ENCODE measurements at regions not wholly inside any gene's neighbourhood (a gene's known extent, or its start where the extent isn't known, plus 50 kb on each side); places are given as distances from the start of the nearest gene placed in this dataset.
A peak's percentile ranks its signal among the peaks of the same experiment; 100 is the strongest.
"Not testable (repeated sequence)": the region's sequence is repeated elsewhere in the genome, so short reads cannot be mapped to it uniquely, and the experiment has no call there.

DNA sequence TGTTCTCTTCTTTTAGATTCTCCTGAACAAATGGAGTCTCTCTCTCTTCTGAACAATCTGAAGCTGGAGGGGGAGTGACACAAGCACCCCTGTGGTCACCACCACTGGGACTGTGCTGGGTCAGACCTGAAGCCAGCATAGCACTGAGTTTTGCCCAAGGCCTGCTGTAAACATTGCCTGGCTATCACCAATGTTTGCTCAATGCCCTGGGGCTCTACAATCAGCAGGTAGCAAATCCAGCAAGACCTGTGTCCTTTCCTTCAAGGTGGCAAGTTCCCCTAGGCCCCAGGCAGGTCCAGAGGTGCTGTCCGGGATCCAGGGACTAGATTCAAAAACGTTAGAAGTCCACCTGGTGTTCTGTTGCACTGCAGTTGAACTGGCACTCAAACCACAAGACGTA is 282.8 kb upstream of the PROX1 start:
- Histone ChIP-seq H3K9me2 (replicated peaks; ENCODE audit: insufficient read depth, low read length) (no peaks in the 10 kb centered on the region), H3K4me3 (ENCODE audit: low read length) (no peak overlapping the region), H3K27me3 (replicated peaks; ENCODE audit: insufficient read depth, low read length) (no peaks in the 10 kb centered on the region), H4K20me1 (ENCODE audit: insufficient read depth, low read length) (no peaks in the 10 kb centered on the region), H3K79me2 (ENCODE audit: low read length) (no peaks in the 10 kb centered on the region), H3K9ac (ENCODE audit: low read length) (no peak overlapping the region), H3K4me1 (ENCODE audit: low read length) (no peaks in the 10 kb centered on the region), H3K27ac (ENCODE audit: low read length) (no peak overlapping the region), H3K36me3 (replicated peaks; ENCODE audit: insufficient read depth, low read length) (no peaks in the 10 kb centered on the region), H3K9me3 (replicated peaks; ENCODE audit: insufficient read depth, low read length) (no peaks in the 10 kb centered on the region), H2AFZ (ENCODE audit: low read length) (no peak overlapping the region), H3F3A (ENCODE audit: insufficient read depth, low read length) (no peaks in the 10 kb centered on the region), H3K4me2 (ENCODE audit: low read depth, low read length) (no peak overlapping the region)
- TF ChIP-seq EZH2phosphoT487 (IDR thresholded peaks at IDR 0.05; ENCODE audit: low read length) (no peak), EZH2 (optimal IDR thresholded peaks at IDR 0.05; ENCODE audit: low read depth, low read length) (no peak)
- TF ChIP-seq, protein P1, sequence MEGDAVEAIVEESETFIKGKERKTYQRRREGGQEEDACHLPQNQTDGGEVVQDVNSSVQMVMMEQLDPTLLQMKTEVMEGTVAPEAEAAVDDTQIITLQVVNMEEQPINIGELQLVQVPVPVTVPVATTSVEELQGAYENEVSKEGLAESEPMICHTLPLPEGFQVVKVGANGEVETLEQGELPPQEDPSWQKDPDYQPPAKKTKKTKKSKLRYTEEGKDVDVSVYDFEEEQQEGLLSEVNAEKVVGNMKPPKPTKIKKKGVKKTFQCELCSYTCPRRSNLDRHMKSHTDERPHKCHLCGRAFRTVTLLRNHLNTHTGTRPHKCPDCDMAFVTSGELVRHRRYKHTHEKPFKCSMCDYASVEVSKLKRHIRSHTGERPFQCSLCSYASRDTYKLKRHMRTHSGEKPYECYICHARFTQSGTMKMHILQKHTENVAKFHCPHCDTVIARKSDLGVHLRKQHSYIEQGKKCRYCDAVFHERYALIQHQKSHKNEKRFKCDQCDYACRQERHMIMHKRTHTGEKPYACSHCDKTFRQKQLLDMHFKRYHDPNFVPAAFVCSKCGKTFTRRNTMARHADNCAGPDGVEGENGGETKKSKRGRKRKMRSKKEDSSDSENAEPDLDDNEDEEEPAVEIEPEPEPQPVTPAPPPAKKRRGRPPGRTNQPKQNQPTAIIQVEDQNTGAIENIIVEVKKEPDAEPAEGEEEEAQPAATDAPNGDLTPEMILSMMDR (IDR thresholded peaks at IDR 0.05; ENCODE audit: low read length) = no peak
- no peak for DNase-seq

DNA sequence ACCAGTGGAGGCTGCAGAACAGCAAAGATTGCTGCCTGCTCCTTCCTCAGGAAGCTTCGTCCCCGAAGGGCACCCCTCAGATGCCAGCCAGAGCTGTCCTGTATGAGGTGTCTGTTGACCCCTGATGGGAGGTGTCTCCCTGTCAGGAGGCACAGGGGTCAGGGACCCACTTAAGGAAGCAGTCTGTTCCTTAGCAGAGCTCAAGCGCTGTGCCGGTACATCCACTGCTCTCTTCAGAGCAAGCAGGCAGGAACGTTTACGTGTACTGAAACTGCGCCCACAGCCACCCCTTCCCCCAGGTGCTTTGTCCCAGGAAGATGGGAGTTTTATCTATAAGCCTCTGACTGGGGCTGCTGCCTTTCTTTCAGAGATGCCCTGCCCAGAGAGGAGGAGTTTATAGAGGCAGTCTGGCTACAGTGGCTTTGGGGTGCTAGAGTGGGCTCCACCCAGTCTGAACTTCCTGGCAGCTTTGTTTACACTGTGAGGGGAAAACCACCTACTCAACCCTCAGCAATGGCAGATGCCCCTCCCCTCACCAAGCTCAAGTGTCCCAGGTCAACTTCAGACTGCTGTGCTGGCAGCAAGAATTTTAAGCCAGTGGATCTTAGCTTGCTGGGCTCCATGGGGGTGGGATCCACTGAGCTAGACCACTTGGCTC is 275.8 kb upstream of the PROX1 start:
- not testable (repeated sequence) for H2AFZ ChIP-seq (ENCODE audit: low read length); H3K4me1 ChIP-seq (ENCODE audit: low read length); H3K79me2 ChIP-seq (ENCODE audit: low read length); H3K36me3 ChIP-seq (replicated peaks; ENCODE audit: insufficient read depth, low read length); H3K9me2 ChIP-seq (replicated peaks; ENCODE audit: insufficient read depth, low read length); H3K27ac ChIP-seq (ENCODE audit: low read length); H3K4me3 ChIP-seq (ENCODE audit: low read length); H3K27me3 ChIP-seq (replicated peaks; ENCODE audit: insufficient read depth, low read length); H4K20me1 ChIP-seq (ENCODE audit: insufficient read depth, low read length); H3K4me2 ChIP-seq (ENCODE audit: low read depth, low read length); H3K9ac ChIP-seq (ENCODE audit: low read length); H3F3A ChIP-seq (ENCODE audit: insufficient read depth, low read length); H3K9me3 ChIP-seq (replicated peaks; ENCODE audit: insufficient read depth, low read length)
- peak; percentile 77 for DNase-seq

DNA sequence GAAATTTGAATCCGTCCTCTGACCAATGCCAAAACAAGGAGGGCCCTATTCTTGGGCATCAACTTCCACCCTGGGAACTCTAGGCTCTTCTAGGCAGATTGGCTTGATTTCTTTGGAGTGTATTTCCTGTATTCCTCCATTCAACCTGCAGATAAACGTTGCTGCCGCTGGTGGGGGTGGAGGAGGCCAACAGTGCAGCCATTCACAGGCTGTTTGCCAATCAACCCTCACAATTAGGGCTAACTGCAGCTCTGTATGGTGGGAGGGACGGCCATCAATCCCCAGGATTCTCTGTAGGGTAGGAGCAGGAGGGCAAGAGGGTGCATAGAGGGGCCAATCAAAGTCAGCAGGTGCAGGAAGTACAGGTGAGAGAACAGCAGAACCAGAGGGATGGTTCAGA is 273.1 kb upstream of the PROX1 start:
- TF ChIP-seq, protein P1 (IDR thresholded peaks at IDR 0.05; ENCODE audit: low read length) = no peak
- no peak for TF ChIP-seq EZH2phosphoT487 (IDR thresholded peaks at IDR 0.05; ENCODE audit: low read length)
- no peak for TF ChIP-seq EZH2 (optimal IDR thresholded peaks at IDR 0.05; ENCODE audit: low read depth, low read length)
- Histone ChIP-seq H3F3A (ENCODE audit: insufficient read depth, low read length) (no peaks in the 10 kb centered on the region), H3K4me2 (ENCODE audit: low read depth, low read length) (no peak overlapping the region), H3K27me3 (replicated peaks; ENCODE audit: insufficient read depth, low read length) (no peaks in the 10 kb centered on the region), H3K4me1 (ENCODE audit: low read length) (0 out of 2 replicates have a peak, but pooled peaks cover 5% of the 10 kb centered on the region), H4K20me1 (ENCODE audit: insufficient read depth, low read length) (no peaks in the 10 kb centered on the region), H3K9ac (ENCODE audit: low read length) (no peak overlapping the region), H3K36me3 (replicated peaks; ENCODE audit: insufficient read depth, low read length) (no peaks in the 10 kb centered on the region), H2AFZ (ENCODE audit: low read length) (no peak overlapping the region), H3K79me2 (ENCODE audit: low read length) (no peaks in the 10 kb centered on the region), H3K4me3 (ENCODE audit: low read length) (no peak overlapping the region), H3K27ac (ENCODE audit: low read length) (no peak overlapping the region), H3K9me2 (replicated peaks; ENCODE audit: insufficient read depth, low read length) (no peaks in the 10 kb centered on the region), H3K9me3 (replicated peaks; ENCODE audit: insufficient read depth, low read length) (no peaks in the 10 kb centered on the region)
- DNase-seq = no peak

DNA sequence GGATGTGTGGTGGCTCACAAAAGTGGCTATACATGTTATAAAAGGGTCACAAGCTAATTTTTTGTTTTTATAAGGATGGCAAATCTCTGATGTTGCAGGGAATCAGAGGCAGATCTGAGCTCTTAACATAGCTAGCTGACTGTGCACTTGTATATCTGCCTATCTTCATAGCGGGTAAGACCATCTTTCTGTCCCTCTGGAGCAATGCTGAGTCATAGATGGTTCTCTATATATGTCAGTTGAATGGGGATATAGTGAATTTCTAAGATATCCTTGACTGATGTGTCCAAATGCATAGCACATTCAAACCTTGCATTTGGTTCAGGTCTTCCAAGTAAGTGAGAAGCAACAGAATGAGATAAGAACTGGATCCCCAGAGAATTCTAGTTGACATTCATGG is 272.6 kb upstream of the PROX1 start:
- H3K27ac ChIP-seq (ENCODE audit: low read length) = no peak overlapping the region
- TF ChIP-seq EZH2 (optimal IDR thresholded peaks at IDR 0.05; ENCODE audit: low read depth, low read length) = no peak
- TF ChIP-seq, protein P1 (IDR thresholded peaks at IDR 0.05; ENCODE audit: low read length) = no peak
- no peak for TF ChIP-seq EZH2phosphoT487 (IDR thresholded peaks at IDR 0.05; ENCODE audit: low read length)

More for the DNA sequence above, 272.6 kb upstream of the PROX1 start:
- no peak for DNase-seq
- H4K20me1 ChIP-seq (ENCODE audit: insufficient read depth, low read length) = no peaks in the 10 kb centered on the region
- H3K9me2 ChIP-seq (replicated peaks; ENCODE audit: insufficient read depth, low read length) = no peaks in the 10 kb centered on the region
- no peak overlapping the region for H2AFZ ChIP-seq (ENCODE audit: low read length)
- H3K4me1 ChIP-seq (ENCODE audit: low read length) = 0 out of 2 replicates have a peak, but pooled peaks cover 5% of the 10 kb centered on the region
- H3F3A ChIP-seq (ENCODE audit: insufficient read depth, low read length) = no peaks in the 10 kb centered on the region
- H3K36me3 ChIP-seq (replicated peaks; ENCODE audit: insufficient read depth, low read length) = no peaks in the 10 kb centered on the region
- no peaks in the 10 kb centered on the region for H3K79me2 ChIP-seq (ENCODE audit: low read length)
- no peak overlapping the region for H3K4me2 ChIP-seq (ENCODE audit: low read depth, low read length)
- H3K27me3 ChIP-seq (replicated peaks; ENCODE audit: insufficient read depth, low read length) = no peaks in the 10 kb centered on the region
- H3K9me3 ChIP-seq (replicated peaks; ENCODE audit: insufficient read depth, low read length) = no peaks in the 10 kb centered on the region
- no peak overlapping the region for H3K9ac ChIP-seq (ENCODE audit: low read length)
- no peak overlapping the region for H3K4me3 ChIP-seq (ENCODE audit: low read length)

Data from MM.1S (cell line).